AG09309 (cell line): ENCODE measurements at regions not wholly inside any gene's neighbourhood (a gene's known extent, or its start where the extent isn't known, plus 50 kb on each side); places are given as distances from the start of the nearest gene placed in this dataset.

Experiments
- DNase-seq: peaks from one replicate; pipeline ENCODE4 v3.0.0-alpha.2; 2010; ENCODE audit warnings: low read depth
- H3K4me3 ChIP-seq: 2 replicates; pipeline ENCODE4 v1.5.1; 2011; ENCODE audit warnings: mild to moderate bottlenecking, low read depth, low read length, moderate library complexity; ENCODE audit not compliant: control insufficient read depth
- TF ChIP-seq, protein P1 (sequence below): IDR thresholded peaks from 2 replicates; pipeline ENCODE4 v1.5.1; 2011; ENCODE audit warnings: mild to moderate bottlenecking, low read depth, low read length, inconsistent platforms; ENCODE audit not compliant: insufficient read depth, control insufficient read depth; ENCODE audit errors: missing control alignments

- TF ChIP-seq, protein P1, sequence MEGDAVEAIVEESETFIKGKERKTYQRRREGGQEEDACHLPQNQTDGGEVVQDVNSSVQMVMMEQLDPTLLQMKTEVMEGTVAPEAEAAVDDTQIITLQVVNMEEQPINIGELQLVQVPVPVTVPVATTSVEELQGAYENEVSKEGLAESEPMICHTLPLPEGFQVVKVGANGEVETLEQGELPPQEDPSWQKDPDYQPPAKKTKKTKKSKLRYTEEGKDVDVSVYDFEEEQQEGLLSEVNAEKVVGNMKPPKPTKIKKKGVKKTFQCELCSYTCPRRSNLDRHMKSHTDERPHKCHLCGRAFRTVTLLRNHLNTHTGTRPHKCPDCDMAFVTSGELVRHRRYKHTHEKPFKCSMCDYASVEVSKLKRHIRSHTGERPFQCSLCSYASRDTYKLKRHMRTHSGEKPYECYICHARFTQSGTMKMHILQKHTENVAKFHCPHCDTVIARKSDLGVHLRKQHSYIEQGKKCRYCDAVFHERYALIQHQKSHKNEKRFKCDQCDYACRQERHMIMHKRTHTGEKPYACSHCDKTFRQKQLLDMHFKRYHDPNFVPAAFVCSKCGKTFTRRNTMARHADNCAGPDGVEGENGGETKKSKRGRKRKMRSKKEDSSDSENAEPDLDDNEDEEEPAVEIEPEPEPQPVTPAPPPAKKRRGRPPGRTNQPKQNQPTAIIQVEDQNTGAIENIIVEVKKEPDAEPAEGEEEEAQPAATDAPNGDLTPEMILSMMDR: no peak
- no peak overlapping the region for H3K4me3 ChIP-seq
- no peak for DNase-seq
Observed at GRCh38 chr3:188940573-188940932, 231.2 kb upstream of the TPRG1 start.

- TF ChIP-seq, protein P1: no peak
- no peak overlapping the region for H3K4me3 ChIP-seq
- DNase-seq: no peak
Observed at GRCh38 chr3:188941103-188941502, 230.7 kb upstream of the TPRG1 start.

- TF ChIP-seq, protein P1: no peak
- no peak for DNase-seq
- no peak overlapping the region for H3K4me3 ChIP-seq
Observed at GRCh38 chr3:188942191-188942590, 229.6 kb upstream of the TPRG1 start.

DNA sequence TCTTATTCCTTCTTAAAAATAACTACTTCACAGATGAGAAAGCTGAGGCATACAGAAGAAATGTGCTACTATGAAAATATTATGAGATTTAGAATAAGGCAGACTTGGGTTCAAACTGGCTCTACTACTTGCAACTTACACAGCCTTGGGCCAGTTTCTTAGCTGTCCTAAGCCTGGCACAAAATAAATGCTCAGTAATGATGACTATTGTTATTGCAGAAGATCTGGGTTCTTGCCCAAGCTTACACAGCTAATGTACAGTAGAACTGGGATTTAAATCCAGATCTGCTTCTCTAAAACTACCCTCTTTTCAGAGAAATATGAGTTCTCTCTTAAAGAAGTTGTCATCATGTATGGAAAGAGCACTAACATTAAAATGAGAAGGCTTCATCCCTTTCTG lies 228.2 kb upstream of the TPRG1 start:
- no peak for DNase-seq

DNA sequence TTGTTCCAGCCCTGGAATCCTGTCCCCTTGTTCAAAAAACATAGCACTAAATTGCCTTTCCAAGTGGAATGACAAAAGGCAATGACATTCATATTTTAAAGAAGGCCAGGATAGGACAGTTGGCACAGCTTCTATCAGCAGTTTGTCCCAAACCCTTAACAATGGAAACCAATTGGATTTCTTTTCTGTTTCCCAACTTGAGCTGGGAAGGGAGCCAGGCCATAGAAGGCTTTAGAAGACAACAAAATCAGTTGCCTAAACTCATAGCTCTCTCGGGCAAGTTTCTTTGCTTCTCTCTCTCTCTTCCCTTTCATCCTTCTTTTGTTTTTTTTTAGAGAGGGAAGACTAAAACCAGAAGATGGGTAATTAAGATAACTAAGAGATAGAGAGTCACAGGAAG lies 227.7 kb upstream of the TPRG1 start:
- no peak overlapping the region for H3K4me3 ChIP-seq
- TF ChIP-seq, protein P1: no peak
- no peak for DNase-seq

More for the DNA sequence above, 228.2 kb upstream of the TPRG1 start:
- no peak overlapping the region for H3K4me3 ChIP-seq
- TF ChIP-seq, protein P1: no peak

DNA sequence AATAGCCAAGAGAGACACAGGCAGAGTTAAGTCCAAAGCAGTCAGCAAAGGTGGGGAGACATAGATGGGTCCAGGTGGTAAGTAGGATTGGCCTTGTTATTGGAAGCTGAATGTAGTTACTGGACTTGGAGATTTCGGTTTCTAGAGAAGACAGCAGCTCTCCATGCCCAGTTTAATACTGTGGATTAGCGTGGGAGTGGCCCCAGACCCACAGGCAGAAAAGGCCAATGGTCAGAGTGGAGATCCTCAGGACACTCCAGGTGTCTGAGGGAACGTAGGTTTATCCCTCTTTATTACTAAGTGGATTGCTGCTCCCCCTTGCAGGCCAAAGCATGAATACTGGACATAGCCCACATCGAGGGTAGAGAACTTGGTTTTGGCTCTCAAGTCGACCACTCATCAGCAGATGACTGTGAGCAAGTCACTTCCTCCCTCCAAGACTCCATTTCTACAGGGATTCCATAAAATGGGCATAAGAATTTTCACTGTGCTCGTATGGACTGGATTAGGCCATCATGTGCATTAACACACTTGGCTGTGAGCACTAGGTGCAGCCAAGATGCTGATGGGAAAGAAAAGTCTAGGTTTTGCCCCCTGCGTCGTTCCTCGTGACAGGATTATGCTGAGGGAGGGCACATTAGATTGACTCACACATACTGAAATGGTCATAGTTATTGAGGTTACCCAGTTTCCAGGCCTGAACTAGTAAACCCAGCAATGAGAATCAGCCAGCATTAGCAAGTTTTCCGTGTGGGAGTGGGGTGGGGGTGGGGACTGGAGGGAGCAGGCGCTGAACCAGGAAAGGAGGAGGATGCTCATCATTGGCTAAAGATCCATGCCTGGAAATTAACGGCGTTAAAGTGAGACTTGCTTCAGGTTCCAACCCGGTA lies 225.2 kb upstream of the TPRG1 start:
- TF ChIP-seq, protein P1: no peak
- no peak overlapping the region for H3K4me3 ChIP-seq
- no peak for DNase-seq
